HEK293 (cell line): ENCODE measurements at regions not wholly inside any gene's neighbourhood (a gene's known extent, or its start where the extent isn't known, plus 50 kb on each side); places are given as distances from the start of the nearest gene placed in this dataset.

Experiments
- CTCF ChIA-PET: fragments of 350-600 bp; formaldehyde crosslinking; extraction: SDS; loops from one replicate; lab custom pipeline; 2021; ENCODE audit warnings: antibody characterized with exemption; lab: Yijun Ruan, JAX
- POLR2A ChIA-PET: fragments of 300-600 bp; formaldehyde crosslinking; extraction: SDS; loops from one replicate; lab custom pipeline; 2020; ENCODE audit warnings: antibody characterized with exemption, inconsistent platforms; lab: Yijun Ruan, JAX
- H3K27ac ChIP-seq: fragments of 200-500 bp; sonication (Bioruptor generic); 2 replicates; pipeline ENCODE4 v1.5.1; 2014; ENCODE audit warnings: low read depth, low read length, control low read depth, inconsistent platforms; ENCODE audit errors: extremely low read depth
- H3K36me3 ChIP-seq, 2 experiments: fragments of 200-500 bp in 1 of 2; sonication (Bioruptor generic) in 1 of 2; 1 replicate in 1 of 2; 2 replicates in 1 of 2; pipeline ENCODE4 v1.5.1; 2014 to 2017; ENCODE audit warnings: inconsistent platforms in 2 of 2, low read length in 2 of 2; ENCODE audit not compliant: control insufficient read depth in 2 of 2, insufficient read depth in 1 of 2
- H3K4me1 ChIP-seq: fragments of 200-500 bp; sonication (Bioruptor generic); 2 replicates; pipeline ENCODE4 v1.5.1; 2014; ENCODE audit warnings: mild to moderate bottlenecking, low read length, inconsistent platforms; ENCODE audit not compliant: control insufficient read depth, insufficient read depth
- H3K4me3 ChIP-seq: 2 replicates; pipeline ENCODE4 v1.5.1; 2011; ENCODE audit warnings: low read depth, mild to moderate bottlenecking, control low read depth, low read length, moderate library complexity
- H3K9me3 ChIP-seq: fragments of 200-500 bp; sonication (Bioruptor generic); 2 replicates; pipeline ENCODE4 v1.5.1; 2014; ENCODE audit warnings: low read depth, low read length, inconsistent platforms; ENCODE audit not compliant: control insufficient read depth, insufficient read depth
- HOXA7 ChIP-seq: sonication (generic); formaldehyde crosslinking; IDR thresholded peaks from 2 replicates; pipeline ENCODE4 v1.8.1; 2022; ENCODE audit warnings: missing genetic modification reagents, borderline replicate concordance
- KLF16 ChIP-seq: fragments of 450-650 bp; formaldehyde crosslinking; IDR thresholded peaks from 2 replicates; pipeline ENCODE4 v1.5.1; 2017; ENCODE audit warnings: missing biosample characterization, missing genetic modification characterization
- PRDM1 ChIP-seq: fragments of 450-650 bp; formaldehyde crosslinking; IDR thresholded peaks from 2 replicates; pipeline ENCODE4; 2016; ENCODE audit warnings: missing biosample characterization, missing genetic modification characterization
- YY1 ChIP-seq: fragments of 450-650 bp; formaldehyde crosslinking; IDR thresholded peaks from 2 replicates; pipeline ENCODE4 v1.5.1; 2018; ENCODE audit warnings: missing biosample characterization, missing genetic modification characterization
- ZBTB48 ChIP-seq: fragments of 450-650 bp; formaldehyde crosslinking; IDR thresholded peaks from 2 replicates; pipeline ENCODE4 v1.5.1; 2016; ENCODE audit warnings: missing biosample characterization, missing genetic modification characterization
- ZFP3 ChIP-seq: fragments of 450-650 bp; formaldehyde crosslinking; IDR thresholded peaks from 2 replicates; pipeline ENCODE4 v1.5.1; 2016; ENCODE audit warnings: low read depth, missing biosample characterization, missing genetic modification characterization
- ZNF140 ChIP-seq: fragments of 450-650 bp; formaldehyde crosslinking; IDR thresholded peaks from 2 replicates; pipeline ENCODE4 v1.5.1; 2016; ENCODE audit warnings: missing biosample characterization, missing genetic modification characterization
- ZNF19 ChIP-seq: fragments of 450-650 bp; formaldehyde crosslinking; IDR thresholded peaks from 2 replicates; pipeline ENCODE4; 2016; ENCODE audit warnings: missing biosample characterization, missing genetic modification characterization, low read depth
- ZNF2 ChIP-seq: fragments of 450-650 bp; formaldehyde crosslinking; IDR thresholded peaks from 2 replicates; pipeline ENCODE4 v1.5.1; 2016; ENCODE audit warnings: missing biosample characterization, missing genetic modification characterization
- ZNF302 ChIP-seq: fragments of 450-650 bp; formaldehyde crosslinking; IDR thresholded peaks from 2 replicates; pipeline ENCODE4 v1.5.1; 2016; ENCODE audit warnings: missing biosample characterization, missing genetic modification characterization, low read depth
- ZNF341 ChIP-seq: fragments of 450-650 bp; formaldehyde crosslinking; IDR thresholded peaks from 2 replicates; pipeline ENCODE4; 2016; ENCODE audit warnings: low read depth, missing biosample characterization, missing genetic modification characterization
- ZNF350 ChIP-seq: fragments of 450-650 bp; formaldehyde crosslinking; IDR thresholded peaks from 2 replicates; pipeline ENCODE4 v1.5.0; 2017; ENCODE audit warnings: missing biosample characterization, mild to moderate bottlenecking, missing genetic modification characterization
- ZNF416 ChIP-seq: fragments of 450-650 bp; formaldehyde crosslinking; IDR thresholded peaks from 2 replicates; pipeline ENCODE4 v1.5.1; 2016; ENCODE audit warnings: missing biosample characterization, missing genetic modification characterization
- ZNF423 ChIP-seq: fragments of 450-650 bp; formaldehyde crosslinking; IDR thresholded peaks from 2 replicates; pipeline ENCODE4 v1.5.1; 2016; ENCODE audit warnings: missing biosample characterization, missing genetic modification characterization
- ZNF48 ChIP-seq: fragments of 450-650 bp; formaldehyde crosslinking; IDR thresholded peaks from 2 replicates; pipeline ENCODE4 v1.5.1; 2016; ENCODE audit warnings: missing biosample characterization, missing genetic modification characterization
- ZNF529 ChIP-seq: fragments of 450-650 bp; formaldehyde crosslinking; IDR thresholded peaks from 2 replicates; pipeline ENCODE4 v1.5.1; 2017; ENCODE audit warnings: missing genetic modification characterization, missing biosample characterization; ENCODE audit not compliant: insufficient replicate concordance
- ZNF654 ChIP-seq: fragments of 450-650 bp; formaldehyde crosslinking; IDR thresholded peaks from 2 replicates; pipeline ENCODE4 v1.5.1; 2016; ENCODE audit warnings: low read depth, missing biosample characterization, missing genetic modification characterization
- ZNF670 ChIP-seq: fragments of 450-650 bp; formaldehyde crosslinking; IDR thresholded peaks from 2 replicates; pipeline ENCODE4 v1.5.1; 2016; ENCODE audit warnings: missing biosample characterization, missing genetic modification characterization, low read depth
- ZSCAN30 ChIP-seq: fragments of 450-650 bp; IDR thresholded peaks from 2 replicates; pipeline ENCODE4 v1.5.1; 2018; ENCODE audit warnings: missing biosample characterization, mild to moderate bottlenecking, missing genetic modification characterization, moderate library complexity
- TF ChIP-seq, protein P1 (sequence below): fragments of 450-650 bp; formaldehyde crosslinking; IDR thresholded peaks from 2 replicates; pipeline ENCODE4 v1.5.1; 2016; ENCODE audit warnings: missing biosample characterization, missing genetic modification characterization
- TF ChIP-seq, protein P2 (sequence below): fragments of 450-650 bp; formaldehyde crosslinking; IDR thresholded peaks from 2 replicates; pipeline ENCODE4 v1.5.1; 2016; ENCODE audit warnings: missing biosample characterization, missing genetic modification characterization
- TF ChIP-seq, protein P3 (sequence below): fragments of 450-650 bp; formaldehyde crosslinking; IDR thresholded peaks from 2 replicates; pipeline ENCODE4 v1.5.1; 2017; ENCODE audit warnings: missing biosample characterization, missing genetic modification characterization
- TF ChIP-seq, protein P4 (sequence below): fragments of 450-650 bp; formaldehyde crosslinking; IDR thresholded peaks from 2 replicates; pipeline ENCODE4 v1.5.1; 2016; ENCODE audit warnings: missing biosample characterization, missing genetic modification characterization

GRCh38 chr18:78659748-78660147, 319.9 kb upstream of the SALL3 start:
- Histone ChIP-seq H3K4me1 (no peaks in the 10 kb centered on the region), H3K4me3 (no peak overlapping the region), H3K27ac (no peak overlapping the region), H3K36me3 (no peaks in the 10 kb centered on the region), H3K9me3 (no peaks in the 10 kb centered on the region)
- ChIA-PET POLR2A (no interaction called here), CTCF (interaction anchor here (0.6 to 1.5 kb wide), 5 partner anchors 10 to 525 kb away, joined by 4 to 7 read pairs (median 6); no protein-coding TSS in a partner anchor)
- TF ChIP-seq, protein P1, sequence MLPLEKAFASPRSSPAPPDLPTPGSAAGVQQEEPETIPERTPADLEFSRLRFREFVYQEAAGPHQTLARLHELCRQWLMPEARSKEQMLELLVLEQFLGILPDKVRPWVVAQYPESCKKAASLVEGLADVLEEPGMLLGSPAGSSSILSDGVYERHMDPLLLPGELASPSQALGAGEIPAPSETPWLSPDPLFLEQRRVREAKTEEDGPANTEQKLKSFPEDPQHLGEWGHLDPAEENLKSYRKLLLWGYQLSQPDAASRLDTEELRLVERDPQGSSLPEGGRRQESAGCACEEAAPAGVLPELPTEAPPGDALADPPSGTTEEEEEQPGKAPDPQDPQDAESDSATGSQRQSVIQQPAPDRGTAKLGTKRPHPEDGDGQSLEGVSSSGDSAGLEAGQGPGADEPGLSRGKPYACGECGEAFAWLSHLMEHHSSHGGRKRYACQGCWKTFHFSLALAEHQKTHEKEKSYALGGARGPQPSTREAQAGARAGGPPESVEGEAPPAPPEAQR (tag by site-specific recombination) = no peak
- TF ChIP-seq ZNF416 (tag by site-specific recombination) = no peak
- TF ChIP-seq, protein P2, sequence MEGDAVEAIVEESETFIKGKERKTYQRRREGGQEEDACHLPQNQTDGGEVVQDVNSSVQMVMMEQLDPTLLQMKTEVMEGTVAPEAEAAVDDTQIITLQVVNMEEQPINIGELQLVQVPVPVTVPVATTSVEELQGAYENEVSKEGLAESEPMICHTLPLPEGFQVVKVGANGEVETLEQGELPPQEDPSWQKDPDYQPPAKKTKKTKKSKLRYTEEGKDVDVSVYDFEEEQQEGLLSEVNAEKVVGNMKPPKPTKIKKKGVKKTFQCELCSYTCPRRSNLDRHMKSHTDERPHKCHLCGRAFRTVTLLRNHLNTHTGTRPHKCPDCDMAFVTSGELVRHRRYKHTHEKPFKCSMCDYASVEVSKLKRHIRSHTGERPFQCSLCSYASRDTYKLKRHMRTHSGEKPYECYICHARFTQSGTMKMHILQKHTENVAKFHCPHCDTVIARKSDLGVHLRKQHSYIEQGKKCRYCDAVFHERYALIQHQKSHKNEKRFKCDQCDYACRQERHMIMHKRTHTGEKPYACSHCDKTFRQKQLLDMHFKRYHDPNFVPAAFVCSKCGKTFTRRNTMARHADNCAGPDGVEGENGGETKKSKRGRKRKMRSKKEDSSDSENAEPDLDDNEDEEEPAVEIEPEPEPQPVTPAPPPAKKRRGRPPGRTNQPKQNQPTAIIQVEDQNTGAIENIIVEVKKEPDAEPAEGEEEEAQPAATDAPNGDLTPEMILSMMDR (tag by site-specific recombination) = peak; percentile 56
- TF ChIP-seq ZNF654 (tag by site-specific recombination) = 0 out of 2 replicates have a peak, but pooled peaks have one; percentile 12
- no peak for TF ChIP-seq PRDM1 (tag by site-specific recombination)
- TF ChIP-seq ZNF48 (tag by site-specific recombination) = no peak

DNA sequence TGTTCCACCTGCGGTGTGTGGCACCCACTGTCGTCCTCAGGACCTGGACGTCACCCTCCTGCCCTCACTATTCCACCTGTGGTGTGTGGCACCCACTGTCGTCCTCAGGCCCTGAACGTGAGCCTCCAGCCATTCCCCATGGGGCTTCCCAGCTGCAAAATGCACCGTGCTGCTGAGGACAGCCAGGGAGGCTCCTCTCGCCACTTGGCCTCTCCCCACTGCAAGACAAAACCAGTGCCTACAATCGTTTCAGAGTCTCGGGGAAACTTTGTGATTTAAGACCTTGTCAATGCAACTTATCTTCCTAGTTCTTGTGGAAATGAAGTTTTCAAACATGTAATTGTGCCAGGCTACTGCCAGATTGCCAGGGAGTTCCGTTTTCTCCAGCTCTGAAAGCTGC, 319.3 kb upstream of the SALL3 start:
- no peaks in the 10 kb centered on the region for H3K9me3 ChIP-seq
- TF ChIP-seq HOXA7 (CRISPR knock-in tag) (no peak), ZNF670 (tag by site-specific recombination) (no peak), ZNF140 (tag by site-specific recombination) (no peak), YY1 (no peak), ZFP3 (no peak), ZNF2 (tag by site-specific recombination) (no peak), ZNF529 (tag by site-specific recombination) (no peak)
- TF ChIP-seq, protein P3, sequence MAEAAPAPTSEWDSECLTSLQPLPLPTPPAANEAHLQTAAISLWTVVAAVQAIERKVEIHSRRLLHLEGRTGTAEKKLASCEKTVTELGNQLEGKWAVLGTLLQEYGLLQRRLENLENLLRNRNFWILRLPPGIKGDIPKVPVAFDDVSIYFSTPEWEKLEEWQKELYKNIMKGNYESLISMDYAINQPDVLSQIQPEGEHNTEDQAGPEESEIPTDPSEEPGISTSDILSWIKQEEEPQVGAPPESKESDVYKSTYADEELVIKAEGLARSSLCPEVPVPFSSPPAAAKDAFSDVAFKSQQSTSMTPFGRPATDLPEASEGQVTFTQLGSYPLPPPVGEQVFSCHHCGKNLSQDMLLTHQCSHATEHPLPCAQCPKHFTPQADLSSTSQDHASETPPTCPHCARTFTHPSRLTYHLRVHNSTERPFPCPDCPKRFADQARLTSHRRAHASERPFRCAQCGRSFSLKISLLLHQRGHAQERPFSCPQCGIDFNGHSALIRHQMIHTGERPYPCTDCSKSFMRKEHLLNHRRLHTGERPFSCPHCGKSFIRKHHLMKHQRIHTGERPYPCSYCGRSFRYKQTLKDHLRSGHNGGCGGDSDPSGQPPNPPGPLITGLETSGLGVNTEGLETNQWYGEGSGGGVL (tag by site-specific recombination) = no peak
- TF ChIP-seq, all 188 proteins: peak for 0
- POLR2A ChIA-PET = no interaction called here
- Histone ChIP-seq H3K27ac (no peak overlapping the region), H3K36me3 (no peaks in the 10 kb centered on the region), H3K4me3 (no peak overlapping the region), H3K4me1 (no peaks in the 10 kb centered on the region)
- CTCF ChIA-PET = interaction anchor here (1.2 kb wide), 1 partner anchor 526 kb away, joined by 4 read pairs; no protein-coding TSS in a partner anchor

DNA sequence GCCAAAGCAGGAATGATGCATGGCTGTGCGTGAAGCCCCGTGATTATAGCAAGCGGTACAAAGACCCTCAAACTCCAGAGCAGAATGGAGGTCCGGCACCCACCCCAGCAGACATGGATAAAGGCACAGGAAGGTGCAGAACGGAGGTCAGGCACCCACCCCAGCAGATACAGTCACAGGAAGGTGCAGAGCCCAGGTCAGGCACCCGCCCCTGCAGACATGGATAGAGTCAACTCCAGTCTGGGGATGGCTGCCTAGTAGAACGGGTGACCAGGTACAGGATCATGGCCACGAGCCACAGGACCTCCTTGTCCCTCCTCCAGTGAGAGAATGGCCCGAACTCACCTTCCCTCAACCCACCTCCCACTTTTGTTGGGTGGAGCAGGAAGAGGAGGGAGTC, 318.3 kb upstream of the SALL3 start:
- TF ChIP-seq ZNF341 (tag by site-specific recombination) (no peak), ZSCAN30 (tag by site-specific recombination) (no peak), ZNF350 (tag by site-specific recombination) (no peak), KLF16 (tag by site-specific recombination) (no peak), ZNF423 (no peak), ZNF302 (tag by site-specific recombination) (no peak), ZBTB48 (no peak), ZNF19 (tag by site-specific recombination) (no peak), ZNF529 (tag by site-specific recombination) (no peak)
- TF ChIP-seq, protein P4, sequence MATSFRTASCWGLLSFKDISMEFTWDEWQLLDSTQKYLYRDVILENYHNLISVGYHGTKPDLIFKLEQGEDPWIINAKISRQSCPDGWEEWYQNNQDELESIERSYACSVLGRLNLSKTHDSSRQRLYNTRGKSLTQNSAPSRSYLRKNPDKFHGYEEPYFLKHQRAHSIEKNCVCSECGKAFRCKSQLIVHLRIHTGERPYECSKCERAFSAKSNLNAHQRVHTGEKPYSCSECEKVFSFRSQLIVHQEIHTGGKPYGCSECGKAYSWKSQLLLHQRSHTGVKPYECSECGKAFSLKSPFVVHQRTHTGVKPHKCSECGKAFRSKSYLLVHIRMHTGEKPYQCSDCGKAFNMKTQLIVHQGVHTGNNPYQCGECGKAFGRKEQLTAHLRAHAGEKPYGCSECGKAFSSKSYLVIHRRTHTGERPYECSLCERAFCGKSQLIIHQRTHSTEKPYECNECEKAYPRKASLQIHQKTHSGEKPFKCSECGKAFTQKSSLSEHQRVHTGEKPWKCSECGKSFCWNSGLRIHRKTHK = no peak
- Histone ChIP-seq H3K27ac (no peak overlapping the region), H3K36me3 (no peaks in the 10 kb centered on the region), H3K4me1 (no peaks in the 10 kb centered on the region), H3K9me3 (no peaks in the 10 kb centered on the region), H3K4me3 (no peak overlapping the region)
- POLR2A ChIA-PET = no interaction called here
- CTCF ChIA-PET = interaction anchor here (1.1 kb wide), 1 partner anchor 113 kb away, joined by 3 read pairs; no protein-coding TSS in a partner anchor
